B cell (primary cell): ENCODE measurements at regions not wholly inside any gene's neighbourhood (a gene's known extent, or its start where the extent isn't known, plus 50 kb on each side); places are given as distances from the start of the nearest gene placed in this dataset.

Experiments used
- EZH2 ChIP-seq: IDR thresholded peaks from 2 replicates; pipeline ENCODE4 v1.6.1; 2012; ENCODE audit warnings: borderline replicate concordance, low read depth, mild to moderate bottlenecking, moderate library complexity, low read length; ENCODE audit not compliant: insufficient read depth, poor library complexity, severe bottlenecking
- TF ChIP-seq, protein P1 (sequence below): fragments of 200-600 bp; IDR thresholded peaks from one replicate; pipeline ENCODE4 v1.8.0; 2022; ENCODE audit warnings: antibody characterized with exemption, mild to moderate bottlenecking

DNA sequence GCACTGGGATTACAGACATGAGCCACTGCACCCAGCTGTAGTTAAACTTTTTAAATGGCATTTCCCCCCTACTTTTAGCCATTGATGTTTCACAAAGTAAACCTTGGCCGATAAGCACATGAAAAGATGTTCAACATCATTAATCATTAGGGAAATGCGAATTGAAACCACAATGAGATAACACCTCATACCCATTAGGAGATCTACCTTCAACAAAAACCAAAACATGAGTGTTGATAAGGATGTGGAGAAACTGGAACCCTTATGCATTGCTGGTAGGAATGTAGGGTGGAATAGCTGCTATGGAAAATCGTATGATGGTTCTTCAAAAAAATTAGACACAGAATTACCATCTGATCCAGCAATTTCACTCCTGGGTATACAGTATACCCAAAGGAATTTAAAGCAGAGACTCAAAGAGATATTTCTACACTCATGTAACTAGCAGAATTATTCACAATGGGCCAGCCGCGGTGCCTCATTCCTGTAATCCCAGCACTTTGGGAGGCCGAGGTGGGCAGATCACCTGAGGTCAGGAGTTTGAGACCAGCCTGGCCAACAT lies 286.5 kb upstream of the JARID2 start:
- TF ChIP-seq, protein P1, sequence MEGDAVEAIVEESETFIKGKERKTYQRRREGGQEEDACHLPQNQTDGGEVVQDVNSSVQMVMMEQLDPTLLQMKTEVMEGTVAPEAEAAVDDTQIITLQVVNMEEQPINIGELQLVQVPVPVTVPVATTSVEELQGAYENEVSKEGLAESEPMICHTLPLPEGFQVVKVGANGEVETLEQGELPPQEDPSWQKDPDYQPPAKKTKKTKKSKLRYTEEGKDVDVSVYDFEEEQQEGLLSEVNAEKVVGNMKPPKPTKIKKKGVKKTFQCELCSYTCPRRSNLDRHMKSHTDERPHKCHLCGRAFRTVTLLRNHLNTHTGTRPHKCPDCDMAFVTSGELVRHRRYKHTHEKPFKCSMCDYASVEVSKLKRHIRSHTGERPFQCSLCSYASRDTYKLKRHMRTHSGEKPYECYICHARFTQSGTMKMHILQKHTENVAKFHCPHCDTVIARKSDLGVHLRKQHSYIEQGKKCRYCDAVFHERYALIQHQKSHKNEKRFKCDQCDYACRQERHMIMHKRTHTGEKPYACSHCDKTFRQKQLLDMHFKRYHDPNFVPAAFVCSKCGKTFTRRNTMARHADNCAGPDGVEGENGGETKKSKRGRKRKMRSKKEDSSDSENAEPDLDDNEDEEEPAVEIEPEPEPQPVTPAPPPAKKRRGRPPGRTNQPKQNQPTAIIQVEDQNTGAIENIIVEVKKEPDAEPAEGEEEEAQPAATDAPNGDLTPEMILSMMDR, result no peak
- no peak for TF ChIP-seq EZH2
